G401 (cell line): ENCODE measurements at regions not wholly inside any gene's neighbourhood (a gene's known extent, or its start where the extent isn't known, plus 50 kb on each side); places are given as distances from the start of the nearest gene placed in this dataset.

Experiments used
- DNase-seq: peaks from one replicate; pipeline ENCODE4 v3.0.0-alpha.2; 2015; ENCODE audit warnings: low spot score
- in situ Hi-C: cut with HindIII; loops from 2 replicates; pipeline ENCODE4 v1.10.0; 2016; ENCODE audit warnings: low sequenced_read_pairs, mixed read lengths

DNA sequence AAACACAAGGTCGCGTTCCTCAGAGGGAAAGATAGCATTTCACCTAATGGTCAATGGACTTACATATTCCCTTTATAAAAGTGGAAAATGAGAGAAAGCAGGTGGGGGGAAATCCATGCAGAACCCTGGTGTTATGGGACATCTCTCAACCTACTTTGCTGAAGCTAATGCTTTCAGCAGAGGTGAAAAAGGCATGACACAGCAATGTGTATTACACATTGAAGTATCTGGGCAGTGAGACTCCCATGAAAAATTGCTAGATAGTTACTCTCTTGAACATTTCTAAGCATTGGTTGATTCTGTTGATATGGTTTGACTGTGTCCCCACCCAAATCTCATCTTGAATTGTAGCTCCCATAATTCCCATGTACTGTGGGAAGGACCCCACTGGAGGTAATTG is 60.0 kb upstream of the PICALM start:
- in situ Hi-C loops: no loop called here
- DNase-seq: no peak

DNA sequence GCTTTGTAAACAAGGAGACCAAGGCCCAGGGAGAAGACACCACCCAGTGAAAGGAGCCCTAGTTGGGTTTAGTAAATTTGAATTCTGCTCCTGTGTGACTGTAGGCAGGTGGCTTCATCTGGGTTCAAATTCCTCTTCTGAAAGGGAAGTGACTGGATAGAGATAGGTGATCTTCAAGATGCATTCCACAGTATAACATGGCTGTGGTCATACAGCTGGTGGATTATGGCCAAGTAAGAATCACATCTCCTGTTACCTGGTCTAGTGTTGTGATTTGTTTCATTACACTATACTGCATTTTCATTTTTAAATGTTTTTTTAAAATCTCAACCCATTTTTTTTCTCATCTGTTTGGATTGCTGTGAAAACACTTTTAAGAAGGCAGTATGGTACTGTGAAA is 58.0 kb upstream of the PICALM start:
- no peak for DNase-seq
- in situ Hi-C loops: no loop called here

DNA sequence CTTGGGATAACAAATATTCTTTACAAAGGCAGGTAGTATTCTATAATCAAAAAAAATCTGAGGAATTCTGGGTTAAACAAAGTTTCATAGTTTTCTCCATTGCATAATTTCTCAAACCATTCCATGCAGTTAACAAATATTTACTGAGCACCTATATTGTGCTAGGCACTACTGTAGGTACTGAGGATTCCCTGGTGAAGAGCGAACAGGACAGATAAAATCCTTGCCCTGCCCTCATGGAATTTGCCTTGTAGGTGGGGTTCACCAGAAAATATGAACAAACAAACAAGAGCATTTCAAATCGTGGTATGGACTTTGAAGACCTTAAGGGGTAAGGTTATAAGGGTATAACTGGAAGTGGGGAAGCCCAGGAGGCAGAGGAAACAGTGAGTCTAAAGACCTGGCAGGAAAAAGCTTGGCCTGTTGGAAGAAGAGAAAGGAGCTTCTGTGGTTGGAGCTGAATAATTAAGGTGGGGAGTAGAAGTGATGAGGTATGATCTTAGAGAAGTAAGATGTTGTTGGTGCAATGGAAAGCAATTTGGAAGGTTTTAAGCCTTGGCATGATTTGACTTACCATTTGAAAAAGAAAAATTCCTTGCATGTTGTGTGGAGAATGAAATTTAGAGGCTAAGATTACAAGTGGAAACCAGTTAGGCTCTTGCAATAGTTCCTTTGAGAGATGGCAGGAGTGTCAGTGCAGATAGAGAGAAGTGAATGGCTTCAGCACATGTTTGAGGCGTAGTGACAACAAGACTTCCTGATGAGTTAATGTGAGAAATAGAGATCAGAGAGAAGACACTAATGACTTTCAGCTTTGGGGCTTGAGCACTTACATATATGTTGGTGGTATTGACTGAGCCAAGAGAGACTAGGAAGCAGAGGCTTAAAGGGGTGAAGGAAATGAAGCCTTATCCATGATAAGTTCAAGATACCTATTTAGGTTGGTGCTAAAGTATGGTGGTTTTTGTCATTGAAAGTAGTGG is 55.7 kb upstream of the PICALM start:
- DNase-seq: no peak
- in situ Hi-C loops: no loop called here

DNA sequence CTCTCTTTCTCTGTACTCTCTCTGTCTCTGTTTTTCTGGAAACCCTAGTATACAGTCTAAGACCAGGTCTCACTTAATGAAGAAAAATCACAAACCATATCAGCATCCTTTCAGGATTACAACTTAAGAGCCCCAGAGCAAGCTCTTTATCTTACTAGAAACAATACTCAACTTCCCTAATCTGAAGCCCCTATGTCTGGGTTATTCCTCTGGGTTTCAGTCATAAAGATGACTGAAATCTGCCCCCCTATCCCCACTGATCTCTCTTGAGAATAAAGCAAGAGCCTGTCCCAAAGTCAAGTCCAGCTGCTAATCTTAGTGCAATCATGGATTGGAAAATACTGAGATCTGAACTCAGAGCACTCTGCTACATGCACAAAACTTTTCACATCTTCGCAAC is 53.9 kb upstream of the PICALM start:
- in situ Hi-C loops: no loop called here
- DNase-seq: no peak

DNA sequence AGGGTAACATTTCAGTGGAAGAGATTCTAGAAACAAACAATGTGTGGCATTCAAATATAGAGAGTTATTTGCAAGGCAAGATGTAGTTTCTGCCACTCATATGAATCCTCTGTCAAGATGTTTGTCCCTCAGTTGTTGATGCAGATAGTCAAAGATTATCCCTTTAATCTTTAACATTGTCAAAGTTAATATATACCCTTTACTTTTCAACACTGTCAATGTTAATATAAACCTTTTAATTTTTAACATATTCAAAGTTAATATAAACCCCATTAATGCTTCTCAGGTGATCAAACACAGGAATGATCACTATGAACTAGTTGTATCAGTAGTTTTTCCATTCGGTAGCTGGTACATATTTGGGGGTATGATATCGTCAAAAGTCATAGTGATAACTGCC is 51.9 kb upstream of the PICALM start:
- no peak for DNase-seq
- in situ Hi-C loops: no loop called here

DNA sequence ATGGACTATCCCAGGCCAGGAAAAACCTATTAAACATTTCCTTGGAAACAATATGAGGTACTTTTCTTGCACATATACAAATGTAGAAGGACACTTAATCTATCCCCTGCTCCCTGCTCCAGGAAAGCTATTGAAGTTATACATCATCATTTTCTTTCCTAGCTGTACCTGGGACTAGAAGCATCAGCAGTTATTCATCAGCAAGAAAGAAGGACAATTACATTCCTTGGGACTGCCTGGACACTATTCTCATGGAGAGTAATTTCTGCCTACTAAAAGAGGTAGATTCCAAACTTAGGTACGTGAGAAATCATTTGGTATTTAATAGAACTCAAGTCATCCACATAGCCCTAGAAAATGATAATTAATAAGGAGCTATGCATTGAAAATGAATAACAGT is 51.0 kb upstream of the PICALM start:
- in situ Hi-C loops: no loop called here
- DNase-seq: no peak

DNA sequence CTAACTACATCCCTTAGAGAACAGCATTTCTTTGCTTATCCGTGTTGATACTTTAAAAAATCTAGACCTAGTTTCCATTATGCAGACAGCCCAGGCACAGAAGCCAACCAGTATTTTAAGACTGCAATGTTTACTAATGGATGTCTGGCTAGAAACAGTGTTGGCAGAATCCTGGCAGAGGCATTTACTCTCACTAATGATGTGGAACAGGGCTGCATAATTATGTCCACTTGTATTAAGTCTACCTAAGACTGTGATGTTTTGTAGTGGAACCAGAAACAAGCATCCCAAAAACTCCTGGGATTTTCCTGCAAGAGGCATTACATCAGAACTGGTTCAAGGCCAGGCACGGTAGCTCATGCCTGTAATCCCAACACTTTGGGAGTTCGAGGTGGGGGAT is 50.2 kb upstream of the PICALM start:
- in situ Hi-C loops: no loop called here
- DNase-seq: no peak
